ENCODE measurements at regions not wholly inside any gene's neighbourhood (a gene's known extent, or its start where the extent isn't known, plus 50 kb on each side); places are given as distances from the start of the nearest gene placed in this dataset.

GRCh38 chr5:30142432-30142831 lies 1051.1 kb upstream of the CDH6 start:
- 67 to 68% methylated on average over 4 of the region's 4 CpGs for WGBS, 2 donors
- H3K27me3 ChIP-seq, result no peaks in the 10 kb centered on the region
- no peak for TF ChIP-seq CTCF (IDR thresholded peaks at IDR 0.05)
- TF ChIP-seq POLR2A (IDR thresholded peaks at IDR 0.05), result no peak
- no peak for DNase-seq
- H3K9me3 ChIP-seq, result no peaks in the 10 kb centered on the region
- H3K36me3 ChIP-seq (replicated peaks in 1 of 2; ENCODE audit: insufficient read depth in 1 of 2, low read depth in 2 of 2), result no peaks in the 10 kb centered on the region
- H3K4me1 ChIP-seq, result no peaks in the 10 kb centered on the region
- intact Hi-C loops (cut with DNase I), result no loop called here
- H3K4me3 ChIP-seq, result no peak overlapping the region
- no peak overlapping the region for H3K27ac ChIP-seq
- ATAC-seq, result no peak

DNA sequence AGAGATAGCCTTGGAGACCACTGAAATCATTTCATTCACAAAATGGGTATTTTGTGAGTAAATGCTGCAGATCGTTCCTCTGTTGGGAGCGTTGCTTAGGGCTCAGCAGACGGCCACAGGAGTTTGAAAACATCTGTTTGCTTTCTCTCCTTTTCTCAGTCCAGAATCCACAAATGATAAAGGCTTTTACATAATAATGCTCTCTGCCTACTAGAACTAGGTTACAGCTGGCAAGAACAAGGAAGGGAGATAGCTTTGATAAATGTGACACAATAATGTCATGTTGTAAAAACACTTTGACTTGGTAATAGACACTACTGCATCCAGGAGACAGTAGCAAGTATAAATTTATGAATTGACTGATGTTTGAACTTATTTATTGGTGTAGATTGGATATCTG lies 1072.4 kb upstream of the CDH6 start:
- H3K4me1 ChIP-seq, result no peaks in the 10 kb centered on the region
- H3K36me3 ChIP-seq (replicated peaks in 1 of 2; ENCODE audit: insufficient read depth in 1 of 2, low read depth in 2 of 2), result no peaks in the 10 kb centered on the region
- no peak overlapping the region for H3K4me3 ChIP-seq
- H3K27ac ChIP-seq, result no peak overlapping the region
- DNase-seq (no peak), ATAC-seq (no peak)
- no peaks in the 10 kb centered on the region for H3K9me3 ChIP-seq
- no peak for TF ChIP-seq CTCF (IDR thresholded peaks at IDR 0.05)
- WGBS, 2 donors, result 24 to 28% methylated on average over 3 of the region's 3 CpGs
- intact Hi-C loops (cut with DNase I), result no loop called here
- H3K27me3 ChIP-seq, result no peaks in the 10 kb centered on the region

DNA sequence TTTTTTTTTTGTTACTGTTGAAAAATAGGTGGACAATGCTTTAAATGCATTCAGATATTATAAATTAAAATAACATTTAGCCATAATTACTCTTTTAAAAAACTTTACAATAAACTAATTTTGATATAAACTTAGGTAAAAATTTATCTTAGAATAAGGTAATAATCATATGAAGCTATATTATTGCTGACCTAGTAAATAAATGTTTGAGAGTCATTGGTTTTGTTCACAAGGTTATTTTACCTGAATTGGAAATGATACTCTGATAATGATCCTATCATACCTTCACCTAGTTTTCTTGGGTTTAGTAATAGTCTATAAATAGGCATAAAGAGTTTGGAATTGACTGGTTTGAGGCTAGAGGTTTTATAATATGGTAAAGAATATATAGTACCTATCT lies 1076.4 kb upstream of the CDH6 start:
- TF ChIP-seq CTCF (IDR thresholded peaks at IDR 0.05) (no peak), POLR2A (IDR thresholded peaks at IDR 0.05) (no peak)
- DNase-seq (no peak), ATAC-seq (no peak)
- Histone ChIP-seq H3K27me3 (no peaks in the 10 kb centered on the region), H3K4me3 (no peak overlapping the region), H3K4me1 (no peaks in the 10 kb centered on the region), H3K9me3 (no peaks in the 10 kb centered on the region), H3K27ac (no peak overlapping the region), H3K36me3 (replicated peaks in 1 of 2; ENCODE audit: insufficient read depth in 1 of 2, low read depth in 2 of 2) (no peaks in the 10 kb centered on the region)
- intact Hi-C loops (cut with DNase I), result no loop called here

DNA sequence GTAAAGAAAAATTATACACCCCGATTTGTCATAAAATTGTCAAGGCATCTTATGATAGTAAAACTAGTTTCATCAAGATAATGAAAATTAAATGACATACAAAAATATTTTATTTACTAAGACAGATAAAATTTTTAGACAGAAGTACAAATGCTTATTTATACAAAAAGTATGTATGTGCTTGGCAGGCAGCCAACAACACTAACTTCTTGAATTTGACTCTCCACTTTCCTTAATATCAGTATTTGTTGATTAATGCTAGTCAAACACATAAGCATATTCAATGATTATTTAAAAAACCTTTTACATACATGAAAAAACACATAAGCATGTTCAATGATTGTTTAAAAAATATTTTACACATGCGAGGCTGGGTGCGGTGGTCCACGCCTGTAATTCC lies 1079.9 kb upstream of the CDH6 start:
- H3K4me3 ChIP-seq, result no peak overlapping the region

More for the DNA sequence above, 1079.9 kb upstream of the CDH6 start:
- DNase-seq (no peak), ATAC-seq (no peak)
- TF ChIP-seq CTCF (IDR thresholded peaks at IDR 0.05) (no peak), POLR2A (IDR thresholded peaks at IDR 0.05) (no peak)
- Histone ChIP-seq H3K4me1 (no peaks in the 10 kb centered on the region), H3K9me3 (no peaks in the 10 kb centered on the region), H3K36me3 (replicated peaks in 1 of 2; ENCODE audit: insufficient read depth in 1 of 2, low read depth in 2 of 2) (no peaks in the 10 kb centered on the region), H3K27me3 (no peaks in the 10 kb centered on the region), H3K27ac (no peak overlapping the region)
- WGBS, 2 donors, result 67 to 72% methylated on average over 4 of the region's 4 CpGs
- intact Hi-C loops (cut with DNase I), result no loop called here

Data from body of pancreas (tissue), 4 donors.